NCI-H1436 (cell line): ENCODE measurements at regions not wholly inside any gene's neighbourhood (a gene's known extent, or its start where the extent isn't known, plus 50 kb on each side); places are given as distances from the start of the nearest gene placed in this dataset.
A peak's percentile ranks its signal among the peaks of the same experiment; 100 is the strongest.

Experiments used
- DNase-seq: peaks from one replicate; lab custom pipeline; 2025; lab: John Stamatoyannopoulos, UW

DNA sequence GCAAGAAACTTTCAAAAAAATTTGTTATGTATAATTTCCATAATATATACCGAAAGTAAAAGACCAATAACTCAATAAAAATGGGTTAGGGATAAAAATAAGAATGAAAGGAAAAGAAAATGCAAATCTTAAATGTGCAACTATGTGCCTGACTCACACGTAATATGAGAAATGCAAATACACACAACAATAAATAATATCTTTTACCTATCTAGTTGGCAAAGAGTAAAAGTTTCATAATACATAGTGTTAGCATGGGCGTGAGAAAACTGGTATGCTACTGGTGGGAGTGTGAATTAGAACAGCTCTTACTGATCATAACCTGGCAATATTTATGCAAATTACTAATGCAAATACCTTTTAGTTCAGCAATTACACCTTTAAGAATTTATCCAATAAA, 438.5 kb upstream of the CITED2 start:
- no peak for DNase-seq

- DNase-seq: no peak
Measured at GRCh38 chr6:139801571-139802321, 427.3 kb upstream of the CITED2 start.

DNA sequence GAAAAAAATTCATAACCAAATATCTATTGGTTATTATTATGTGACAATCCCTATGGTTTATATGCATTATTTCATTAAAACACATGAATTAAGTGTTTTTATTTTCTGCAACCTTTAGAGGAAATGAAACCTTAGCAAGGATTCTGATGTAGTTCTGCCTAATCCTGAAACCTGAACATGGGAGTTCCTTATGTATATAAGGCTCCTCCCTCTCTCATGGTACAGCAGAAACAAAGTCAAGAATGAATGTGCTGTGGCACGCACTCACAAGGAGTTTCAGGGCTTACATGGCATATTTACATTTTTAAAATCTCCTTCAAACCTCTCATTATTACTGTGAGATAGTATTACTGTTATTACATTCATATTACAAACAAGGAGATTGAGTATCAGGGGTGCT, 426.4 kb upstream of the CITED2 start:
- DNase-seq: no peak

DNA sequence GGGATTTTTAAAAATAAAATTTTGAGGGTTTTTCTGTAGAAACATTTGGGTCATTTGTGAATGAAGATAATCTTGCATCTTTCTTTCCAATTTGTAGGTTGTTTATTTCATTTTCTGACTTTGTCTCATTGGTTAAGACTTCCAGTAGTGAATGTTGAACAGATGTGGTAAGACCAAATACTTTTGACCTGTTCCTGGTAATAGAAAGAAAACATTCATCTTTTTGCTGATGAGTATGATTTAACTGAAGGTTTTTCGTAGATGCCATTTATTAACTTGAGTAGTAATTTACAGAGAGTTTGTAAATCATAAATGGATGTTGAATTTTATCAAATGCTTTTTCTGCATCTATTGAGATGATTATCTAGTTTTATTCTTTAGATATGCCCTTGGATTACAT, 416.1 kb upstream of the CITED2 start:
- DNase-seq: no peak

GRCh38 chr6:139784222-139784769, 409.8 kb upstream of the CITED2 start:
- DNase-seq: no peak

GRCh38 chr6:139779988-139780774, 405.7 kb upstream of the CITED2 start:
- no peak for DNase-seq

DNA sequence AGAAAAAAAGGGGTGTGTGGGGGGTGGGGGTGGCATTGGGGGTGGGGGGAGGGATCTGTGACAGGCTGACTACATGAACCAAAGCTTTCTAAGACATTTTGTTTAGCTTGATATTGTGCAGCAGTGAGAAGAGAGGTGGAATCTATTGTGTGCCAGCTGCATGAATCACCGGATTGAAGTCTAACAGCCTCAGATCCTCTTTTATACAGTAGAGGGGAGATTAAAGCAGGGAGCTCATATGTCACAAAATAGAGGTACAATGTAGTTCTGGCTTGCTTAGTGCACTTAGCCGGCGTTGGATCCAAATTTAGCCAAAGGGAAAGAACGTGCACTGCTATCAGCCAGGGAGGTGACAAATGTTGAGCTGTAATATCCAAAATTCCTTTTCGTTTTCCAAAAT, 404.2 kb upstream of the CITED2 start:
- peak; percentile 41 for DNase-seq

- DNase-seq: no peak
Measured at GRCh38 chr6:139778106-139778505, 403.7 kb upstream of the CITED2 start.

DNA sequence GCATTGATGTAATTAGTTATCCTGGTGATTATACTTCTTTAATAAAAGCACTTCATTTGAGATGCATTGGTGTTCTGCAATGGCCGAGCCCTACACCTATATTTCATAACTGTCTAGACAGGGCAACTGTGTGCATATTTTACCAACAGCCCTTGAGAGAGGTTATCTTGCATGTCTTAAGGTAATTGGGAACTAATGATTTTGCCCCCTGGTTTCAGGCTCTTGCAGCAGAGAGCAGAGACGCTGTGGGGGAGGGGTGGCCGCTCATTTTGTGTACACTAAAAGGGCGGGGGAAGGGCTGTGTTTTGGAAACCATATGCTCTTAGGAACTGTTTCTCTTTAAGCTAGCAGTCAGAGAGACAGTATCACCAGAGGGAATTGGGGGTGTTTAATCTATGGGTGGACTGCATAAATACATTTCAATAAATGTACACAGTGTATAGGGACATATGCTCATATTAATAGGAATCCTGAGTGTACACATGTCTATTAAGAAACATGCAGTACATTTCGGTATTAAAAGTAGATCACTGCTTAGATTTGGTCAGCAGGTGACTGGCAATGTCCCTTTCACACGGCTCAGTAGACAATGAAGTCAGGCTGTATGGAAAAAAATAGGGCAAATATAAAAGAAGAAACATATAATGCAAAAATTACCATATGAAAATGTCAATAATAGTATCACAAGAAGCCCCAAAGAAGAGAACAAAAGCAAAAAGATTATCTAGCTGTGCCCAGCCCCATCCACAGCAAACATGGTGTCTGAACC, 402.9 kb upstream of the CITED2 start:
- DNase-seq: no peak

DNA sequence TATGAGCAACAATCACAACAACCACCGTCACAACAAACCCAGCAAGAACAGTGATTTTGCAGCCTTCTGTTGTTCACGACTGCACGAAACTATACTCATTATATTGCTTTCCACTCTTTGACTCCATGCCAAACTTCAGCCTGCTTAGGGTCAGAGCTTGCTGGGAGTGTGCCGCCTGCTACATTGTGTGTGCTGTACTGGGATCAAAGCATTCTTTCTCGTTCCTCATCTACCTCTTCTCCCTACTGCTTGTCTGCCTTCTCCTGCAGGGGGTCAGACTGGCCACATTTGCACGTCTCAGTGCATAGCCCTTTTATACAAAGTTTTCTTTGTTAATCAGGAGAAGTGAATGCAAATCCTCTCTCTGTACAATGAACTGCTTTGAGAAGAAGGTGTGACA, 401.6 kb upstream of the CITED2 start:
- no peak for DNase-seq

DNA sequence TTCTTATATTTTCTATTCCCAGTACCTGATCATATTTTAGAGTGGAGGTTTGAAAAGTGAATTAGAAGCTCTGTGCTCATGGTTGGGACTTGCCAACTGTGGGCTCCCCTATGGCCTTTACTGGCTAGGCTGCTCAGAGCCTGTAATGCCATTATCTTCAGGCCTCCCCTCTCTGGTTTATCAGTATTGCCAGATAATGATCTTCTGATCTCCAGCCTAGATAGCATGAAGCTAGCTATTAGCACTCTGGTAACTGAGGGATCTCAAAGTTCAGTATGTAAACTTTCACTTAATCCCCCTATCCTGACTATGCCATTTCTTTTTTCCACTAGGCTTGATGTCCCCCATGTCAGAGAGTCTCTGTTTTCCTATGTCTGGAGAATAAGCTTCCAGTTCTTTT, 393.7 kb upstream of the CITED2 start:
- no peak for DNase-seq

GRCh38 chr6:139766796-139767195, 392.3 kb upstream of the CITED2 start:
- DNase-seq: no peak

DNA sequence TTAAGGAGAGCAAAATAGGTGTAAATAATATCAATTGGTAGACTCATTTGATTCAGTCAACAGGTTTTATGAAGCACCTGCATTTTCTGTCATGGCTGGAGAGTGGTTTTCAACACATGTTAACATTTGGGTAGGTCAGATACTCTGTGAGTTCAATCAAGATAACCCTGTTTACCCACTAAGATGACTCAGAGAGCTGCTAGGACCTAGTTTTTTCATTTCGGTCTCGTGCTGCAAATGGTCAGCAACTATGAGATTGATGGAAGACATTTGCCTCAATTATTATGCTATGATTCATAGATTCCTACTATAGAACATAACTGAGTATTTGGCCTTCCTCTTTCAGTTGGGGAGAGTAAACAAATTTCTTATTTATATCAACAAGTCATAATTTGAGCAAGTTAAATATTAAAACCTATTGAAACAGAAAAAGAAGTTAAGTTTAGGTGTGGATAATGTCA, 391.4 kb upstream of the CITED2 start:
- DNase-seq: no peak

- DNase-seq: no peak
Measured at GRCh38 chr6:139764498-139764986, 390.1 kb upstream of the CITED2 start.

- DNase-seq: no peak
Measured at GRCh38 chr6:139763468-139764210, 389.2 kb upstream of the CITED2 start.

DNA sequence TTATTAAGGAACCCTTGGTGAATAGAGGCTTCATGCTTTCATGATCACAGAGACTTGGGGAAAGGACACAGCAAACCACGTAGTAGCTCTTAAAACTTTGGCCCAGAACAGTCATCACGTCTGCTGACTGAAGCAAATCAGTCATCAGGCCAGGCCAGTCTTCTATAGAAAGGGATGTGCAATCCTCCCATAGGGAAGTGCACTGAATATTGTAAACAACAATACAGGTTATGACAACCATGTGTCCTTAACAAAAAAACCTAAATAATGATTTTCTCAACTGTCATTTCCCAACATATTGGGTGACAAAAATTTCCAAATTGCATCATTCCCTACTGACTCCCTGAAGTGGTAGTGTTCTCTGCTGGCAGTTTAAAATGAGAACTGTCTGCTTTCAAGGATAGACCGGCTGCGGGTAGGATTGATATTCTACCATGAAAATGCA, 388.2 kb upstream of the CITED2 start:
- DNase-seq: no peak

DNA sequence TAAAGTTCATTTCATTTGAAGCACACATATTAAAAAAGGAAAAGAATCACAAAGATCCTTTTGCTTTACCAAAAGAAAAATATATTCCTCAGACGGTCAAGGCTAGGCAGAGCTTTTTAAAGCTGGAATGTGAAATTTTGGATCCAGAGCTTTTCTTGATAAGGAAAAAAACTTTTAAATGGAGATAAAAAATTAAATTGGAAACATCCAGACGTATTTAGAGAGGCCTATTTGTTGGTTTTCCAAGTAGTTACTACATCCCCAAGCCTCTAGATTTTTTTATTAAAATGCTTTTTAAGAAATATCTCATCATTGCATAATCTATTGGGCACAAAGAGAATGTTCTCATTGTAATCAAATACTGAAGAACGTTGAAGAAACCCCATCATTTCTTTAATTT, 385.7 kb upstream of the CITED2 start:
- DNase-seq: no peak

- DNase-seq: no peak
Measured at GRCh38 chr6:139759086-139759485, 384.6 kb upstream of the CITED2 start.

GRCh38 chr6:139758209-139758611, 383.8 kb upstream of the CITED2 start:
- DNase-seq: no peak

DNA sequence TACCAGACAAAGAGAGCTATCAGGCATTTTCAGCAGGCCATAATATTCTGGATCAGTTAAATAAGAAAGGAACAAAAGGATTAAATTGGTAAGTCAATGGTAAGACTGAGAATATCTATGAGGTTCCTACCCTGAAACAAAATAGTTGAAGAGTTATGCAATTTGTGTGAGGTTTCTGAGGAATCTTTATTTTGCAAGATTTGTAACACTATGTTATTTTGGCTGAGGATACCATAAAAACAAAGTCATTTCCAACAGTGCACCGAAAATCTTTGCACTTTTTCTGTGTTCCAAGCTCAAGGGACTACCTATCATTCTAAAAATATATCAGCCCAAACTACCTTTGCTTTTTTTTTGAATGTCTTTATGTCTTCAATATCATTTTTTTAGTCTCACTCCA, 383.3 kb upstream of the CITED2 start:
- no peak for DNase-seq

- no peak for DNase-seq
Measured at GRCh38 chr6:139756381-139756780, 381.9 kb upstream of the CITED2 start.
